KG1 (cell line): ENCODE measurements at regions not wholly inside any gene's neighbourhood (a gene's known extent, or its start where the extent isn't known, plus 50 kb on each side); places are given as distances from the start of the nearest gene placed in this dataset.

Source experiments
- DNase-seq: peaks from one replicate; lab custom pipeline; 2025; lab: John Stamatoyannopoulos, UW

GRCh38 chr3:194738254-194739093, 52.8 kb downstream of the FAM43A start:
- no peak for DNase-seq

- DNase-seq = no peak
Observed at GRCh38 chr3:194739498-194740284, 54.0 kb downstream of the FAM43A start.

- DNase-seq = no peak
Observed at GRCh38 chr3:194740859-194741491, 55.3 kb downstream of the FAM43A start.

GRCh38 chr3:194741916-194742315, 56.2 kb downstream of the FAM43A start:
- no peak for DNase-seq

- no peak for DNase-seq
Observed at GRCh38 chr3:194744826-194745225, 59.1 kb downstream of the FAM43A start.

GRCh38 chr3:194745422-194746184, 59.9 kb downstream of the FAM43A start:
- DNase-seq = no peak

- no peak for DNase-seq
Observed at GRCh38 chr3:194748225-194748624, 62.5 kb downstream of the FAM43A start.

- DNase-seq = no peak
Observed at GRCh38 chr3:194749631-194750490, 64.2 kb downstream of the FAM43A start.

- DNase-seq = no peak
Observed at GRCh38 chr3:194750491-194750828, 64.8 kb downstream of the FAM43A start.

- DNase-seq = no peak
Observed at GRCh38 chr3:194755671-194756459, 70.2 kb downstream of the FAM43A start.

- no peak for DNase-seq
Observed at GRCh38 chr3:194756460-194756779, 70.7 kb downstream of the FAM43A start.

GRCh38 chr3:194756791-194757325, 71.2 kb downstream of the FAM43A start:
- no peak for DNase-seq

GRCh38 chr3:194757647-194758061, 72.0 kb downstream of the FAM43A start:
- DNase-seq = no peak

GRCh38 chr3:194758716-194759115, 73.0 kb downstream of the FAM43A start:
- DNase-seq = no peak

GRCh38 chr3:194760494-194761137, 74.9 kb downstream of the FAM43A start:
- no peak for DNase-seq

- no peak for DNase-seq
Observed at GRCh38 chr3:194761384-194761783, 75.7 kb downstream of the FAM43A start.

- no peak for DNase-seq
Observed at GRCh38 chr3:194766845-194767244, 81.2 kb downstream of the FAM43A start.

- no peak for DNase-seq
Observed at GRCh38 chr3:194767446-194768207, 81.9 kb downstream of the FAM43A start.

- no peak for DNase-seq
Observed at GRCh38 chr3:194768586-194768985, 82.9 kb downstream of the FAM43A start.
